ENCODE measurements at regions not wholly inside any gene's neighbourhood (a gene's known extent, or its start where the extent isn't known, plus 50 kb on each side); places are given as distances from the start of the nearest gene placed in this dataset.
"Not testable (repeated sequence)": the region's sequence is repeated elsewhere in the genome, so short reads cannot be mapped to it uniquely, and the experiment has no call there.

DNA sequence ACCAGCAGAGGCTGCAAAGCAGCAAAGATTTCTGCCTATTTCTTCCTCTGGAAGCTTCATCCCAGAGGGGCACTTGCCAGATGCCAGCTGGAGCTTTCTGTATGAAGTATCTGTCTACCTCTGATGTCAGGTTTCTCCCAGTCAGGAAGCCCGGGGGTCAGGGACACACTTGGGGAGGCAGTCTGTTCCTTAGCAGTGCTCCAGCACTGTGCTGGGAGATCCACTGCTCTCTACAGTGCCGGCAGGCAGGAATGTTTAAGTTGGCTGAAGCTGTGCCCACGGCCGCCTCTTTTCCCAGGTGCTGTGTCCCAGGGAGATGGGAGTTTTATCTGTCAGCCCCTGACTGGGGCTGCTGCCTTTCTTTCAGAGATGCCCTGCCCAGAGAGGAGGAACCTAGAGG is 631.1 kb upstream of the HTR1E start:
- ATAC-seq (ENCODE audit: low read depth in 2 of 2) (no peak), DNase-seq (no peak)
- peaks cover 1 to 26% (median 9%) of the 10 kb centered on the region in 7 donors for H3K9me3 Mint-ChIP-seq
- no peaks in the 10 kb centered on the region for H3K27me3 ChIP-seq (ENCODE audit: control insufficient read depth, insufficient read depth, low read length)
- no peaks in the 10 kb centered on the region for H3K36me3 Mint-ChIP-seq
- no peaks in the 10 kb centered on the region for H3K4me1 Mint-ChIP-seq
- H3K27ac Mint-ChIP-seq = no peak overlapping the region
- H3K27ac ChIP-seq (ENCODE audit: insufficient read depth, low read length, poor library complexity, severe bottlenecking) = no peak overlapping the region
- H3K9me3 ChIP-seq (ENCODE audit: control insufficient read depth in 2 of 2, low read length in 2 of 2) = no peaks in the 10 kb centered on the region
- H3K27me3 Mint-ChIP-seq = no peaks in the 10 kb centered on the region
- no peaks in the 10 kb centered on the region for H3K4me1 ChIP-seq (ENCODE audit: control insufficient read depth, insufficient read depth, low read length, poor library complexity, severe bottlenecking)
- no peaks in the 10 kb centered on the region for H3K36me3 ChIP-seq (ENCODE audit: control insufficient read depth, insufficient read depth, low read length)
- no peak overlapping the region for H3K4me3 Mint-ChIP-seq
- no peak overlapping the region for H3K4me3 ChIP-seq (ENCODE audit: low read depth, low read length)

DNA sequence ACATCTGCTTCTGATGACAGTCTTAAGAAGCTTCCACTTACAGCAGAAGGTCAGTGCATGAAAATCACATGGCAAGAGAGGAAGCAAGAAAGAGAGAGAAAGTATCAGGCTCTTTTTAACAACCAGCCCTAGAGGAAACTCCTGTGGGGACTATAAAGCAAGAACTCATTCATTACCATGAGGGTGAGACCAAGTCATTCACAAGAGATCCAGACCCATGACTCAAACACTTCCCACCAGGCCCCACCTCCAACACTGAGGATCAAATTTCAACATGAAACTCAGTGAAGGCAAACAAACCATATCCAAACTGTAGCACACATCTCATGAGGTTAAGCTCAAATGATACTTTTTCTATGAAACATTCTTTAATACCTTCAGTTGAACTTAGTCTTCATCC is 643.2 kb upstream of the SYNCRIP start:
- Histone ChIP-seq H3K4me3 (ENCODE audit: low read depth, low read length) (no peak overlapping the region), H3K36me3 (ENCODE audit: control insufficient read depth, insufficient read depth, low read length) (no peaks in the 10 kb centered on the region), H3K9me3 (ENCODE audit: control insufficient read depth in 2 of 2, low read length in 2 of 2) (no peaks in the 10 kb centered on the region), H3K27ac (ENCODE audit: insufficient read depth, low read length, poor library complexity, severe bottlenecking) (no peak overlapping the region), H3K4me1 (ENCODE audit: control insufficient read depth, insufficient read depth, low read length, poor library complexity, severe bottlenecking) (no peaks in the 10 kb centered on the region), H3K27me3 (ENCODE audit: control insufficient read depth, insufficient read depth, low read length) (no peaks in the 10 kb centered on the region)
- H3K27me3 Mint-ChIP-seq = no peaks in the 10 kb centered on the region
- H3K4me3 Mint-ChIP-seq = no peak overlapping the region
- no peak overlapping the region for H3K27ac Mint-ChIP-seq
- DNase-seq (no peak), ATAC-seq (ENCODE audit: low read depth in 2 of 2) (no peak)
- no peaks in the 10 kb centered on the region for H3K36me3 Mint-ChIP-seq
- H3K9me3 Mint-ChIP-seq = peaks cover 0 to 12% (median 5%) of the 10 kb centered on the region in 7 donors
- no peaks in the 10 kb centered on the region for H3K4me1 Mint-ChIP-seq

DNA sequence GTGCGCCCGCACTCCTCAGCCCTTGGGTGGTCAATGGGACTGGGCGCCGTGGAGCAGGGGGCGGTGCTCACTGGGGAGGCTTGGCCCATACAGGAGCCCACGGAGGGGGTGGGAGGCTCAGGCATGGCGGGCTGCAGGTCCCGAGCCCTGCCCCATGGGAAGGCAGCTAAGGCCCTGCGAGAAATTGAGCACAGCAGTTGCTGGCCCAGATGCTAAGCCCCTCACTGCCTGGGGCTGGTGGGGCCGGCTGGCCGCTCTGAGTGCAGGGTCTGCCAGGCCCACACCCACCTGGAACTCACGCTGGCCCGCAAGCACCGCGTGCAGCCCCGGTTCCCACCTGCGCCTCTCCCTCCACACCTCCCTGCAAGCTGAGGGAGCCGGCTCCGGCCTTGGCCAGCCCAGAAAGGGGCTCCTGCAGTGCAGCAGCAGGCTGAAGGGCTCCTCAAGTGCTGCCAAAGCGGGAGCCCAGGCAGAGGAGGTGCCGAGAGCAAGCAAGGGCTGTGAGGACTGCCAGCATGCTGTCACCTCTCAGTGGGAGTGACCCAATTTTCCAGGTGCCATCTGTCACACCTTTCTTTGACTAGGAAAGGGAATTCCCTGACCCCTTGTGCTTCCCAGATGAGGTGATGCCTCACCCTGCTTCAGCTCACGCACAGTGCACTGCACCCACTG is 642.3 kb upstream of the SYNCRIP start:
- peaks cover 0 to 12% (median 5%) of the 10 kb centered on the region in 7 donors for H3K9me3 Mint-ChIP-seq
- not testable (repeated sequence) for H3K36me3 ChIP-seq (ENCODE audit: control insufficient read depth, insufficient read depth, low read length); H3K4me1 Mint-ChIP-seq; H3K27me3 Mint-ChIP-seq; H3K27ac Mint-ChIP-seq; H3K27ac ChIP-seq (ENCODE audit: insufficient read depth, low read length, poor library complexity, severe bottlenecking); H3K4me3 ChIP-seq (ENCODE audit: low read depth, low read length); H3K27me3 ChIP-seq (ENCODE audit: control insufficient read depth, insufficient read depth, low read length); H3K4me1 ChIP-seq (ENCODE audit: control insufficient read depth, insufficient read depth, low read length, poor library complexity, severe bottlenecking); ATAC-seq (ENCODE audit: low read depth in 2 of 2); DNase-seq; H3K36me3 Mint-ChIP-seq; H3K9me3 ChIP-seq (ENCODE audit: control insufficient read depth in 2 of 2, low read length in 2 of 2); H3K4me3 Mint-ChIP-seq

DNA sequence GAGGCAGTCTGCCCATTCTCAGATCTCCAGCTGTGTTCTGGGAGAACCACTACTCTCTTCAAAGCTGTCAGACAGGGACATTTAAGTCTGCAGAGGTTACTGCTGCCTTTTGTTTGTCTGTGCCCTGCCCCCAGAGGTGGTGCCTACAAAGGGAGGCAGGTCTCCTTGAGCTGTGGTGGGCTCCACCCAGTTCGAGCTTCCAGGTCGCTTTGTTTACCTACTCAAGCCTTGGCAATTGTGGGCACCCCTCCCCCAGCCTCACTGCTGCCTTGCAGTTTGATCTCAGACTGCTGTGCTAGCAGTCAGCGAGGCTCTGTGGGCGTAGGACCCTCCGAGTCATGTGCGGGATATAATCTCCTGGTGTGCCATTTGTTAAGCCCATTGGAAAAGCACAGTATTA is 640.9 kb upstream of the SYNCRIP start:
- H3K27me3 Mint-ChIP-seq; H3K27ac ChIP-seq (ENCODE audit: insufficient read depth, low read length, poor library complexity, severe bottlenecking); H3K36me3 Mint-ChIP-seq; H3K4me3 ChIP-seq (ENCODE audit: low read depth, low read length); H3K4me1 Mint-ChIP-seq; DNase-seq; H3K36me3 ChIP-seq (ENCODE audit: control insufficient read depth, insufficient read depth, low read length); H3K27ac Mint-ChIP-seq; H3K9me3 ChIP-seq (ENCODE audit: control insufficient read depth in 2 of 2, low read length in 2 of 2); ATAC-seq (ENCODE audit: low read depth in 2 of 2); H3K27me3 ChIP-seq (ENCODE audit: control insufficient read depth, insufficient read depth, low read length); H3K4me1 ChIP-seq (ENCODE audit: control insufficient read depth, insufficient read depth, low read length, poor library complexity, severe bottlenecking); H3K4me3 Mint-ChIP-seq: not testable (repeated sequence)
- peaks cover 0 to 14% (median 6%) of the 10 kb centered on the region in 7 donors for H3K9me3 Mint-ChIP-seq

DNA sequence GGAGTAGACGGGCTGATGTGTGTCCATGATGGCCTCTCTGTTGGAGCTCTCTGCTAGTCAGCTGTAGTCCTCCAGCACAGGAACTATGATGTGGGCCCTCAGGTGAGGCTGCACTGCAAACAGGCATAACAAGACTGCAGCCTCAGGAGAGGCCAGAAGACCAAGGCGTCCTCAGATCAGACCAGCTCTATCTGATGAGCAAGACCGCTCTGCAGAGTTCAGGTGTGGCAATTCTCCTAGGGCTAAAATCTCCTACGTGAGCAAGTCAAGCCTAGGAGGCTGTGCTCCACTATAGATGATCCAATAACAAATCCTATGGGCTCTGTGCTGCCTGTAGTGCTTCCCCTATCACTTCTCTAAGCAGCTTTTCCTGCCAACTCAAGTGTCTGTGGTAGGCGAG is 633.4 kb upstream of the SYNCRIP start:
- no peaks in the 10 kb centered on the region for H3K4me1 ChIP-seq (ENCODE audit: control insufficient read depth, insufficient read depth, low read length, poor library complexity, severe bottlenecking)
- no peaks in the 10 kb centered on the region for H3K27me3 ChIP-seq (ENCODE audit: control insufficient read depth, insufficient read depth, low read length)
- no peaks in the 10 kb centered on the region for H3K36me3 ChIP-seq (ENCODE audit: control insufficient read depth, insufficient read depth, low read length)
- H3K27ac Mint-ChIP-seq = no peak overlapping the region
- H3K27me3 Mint-ChIP-seq = no peaks in the 10 kb centered on the region
- no peaks in the 10 kb centered on the region for H3K9me3 ChIP-seq (ENCODE audit: control insufficient read depth in 2 of 2, low read length in 2 of 2)
- no peak overlapping the region for H3K4me3 ChIP-seq (ENCODE audit: low read depth, low read length)
- H3K4me3 Mint-ChIP-seq = no peak overlapping the region
- peaks cover 1 to 11% (median 7%) of the 10 kb centered on the region in 7 donors for H3K9me3 Mint-ChIP-seq
- H3K4me1 Mint-ChIP-seq = no peaks in the 10 kb centered on the region
- H3K36me3 Mint-ChIP-seq = no peaks in the 10 kb centered on the region
- DNase-seq = no peak
- ATAC-seq (ENCODE audit: low read depth in 2 of 2) = no peak
- H3K27ac ChIP-seq (ENCODE audit: insufficient read depth, low read length, poor library complexity, severe bottlenecking) = no peak overlapping the region

DNA sequence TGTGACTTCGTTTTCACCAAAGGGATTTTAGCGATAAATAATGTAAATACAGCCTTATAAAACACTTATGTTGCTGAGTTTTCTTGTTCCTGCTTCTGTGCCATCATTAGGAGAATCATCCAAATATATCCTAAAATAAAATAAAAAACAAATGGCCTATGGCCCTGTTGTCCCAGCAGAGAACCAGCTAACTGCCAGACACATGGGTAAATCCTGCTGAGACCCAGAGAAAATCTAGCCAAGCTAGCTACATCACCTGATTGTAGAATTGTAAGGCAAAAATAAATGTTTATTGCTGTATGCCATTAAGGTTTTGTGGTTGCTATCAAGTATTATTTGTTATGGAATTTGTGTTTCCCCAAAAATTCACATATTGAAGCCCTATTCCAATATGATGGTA is 631.2 kb upstream of the SYNCRIP start:
- Mint-ChIP-seq H3K4me3 (no peak overlapping the region), H3K27me3 (no peaks in the 10 kb centered on the region), H3K4me1 (no peaks in the 10 kb centered on the region), H3K36me3 (no peaks in the 10 kb centered on the region), H3K27ac (no peak overlapping the region), H3K9me3 (peaks cover 1 to 12% (median 7%) of the 10 kb centered on the region in 7 donors)
- H3K9me3 ChIP-seq (ENCODE audit: control insufficient read depth in 2 of 2, low read length in 2 of 2) = no peaks in the 10 kb centered on the region
- no peaks in the 10 kb centered on the region for H3K36me3 ChIP-seq (ENCODE audit: control insufficient read depth, insufficient read depth, low read length)
- H3K4me3 ChIP-seq (ENCODE audit: low read depth, low read length) = no peak overlapping the region
- DNase-seq = no peak
- no peak for ATAC-seq (ENCODE audit: low read depth in 2 of 2)
- no peaks in the 10 kb centered on the region for H3K27me3 ChIP-seq (ENCODE audit: control insufficient read depth, insufficient read depth, low read length)
- H3K4me1 ChIP-seq (ENCODE audit: control insufficient read depth, insufficient read depth, low read length, poor library complexity, severe bottlenecking) = no peaks in the 10 kb centered on the region
- H3K27ac ChIP-seq (ENCODE audit: insufficient read depth, low read length, poor library complexity, severe bottlenecking) = no peak overlapping the region

DNA sequence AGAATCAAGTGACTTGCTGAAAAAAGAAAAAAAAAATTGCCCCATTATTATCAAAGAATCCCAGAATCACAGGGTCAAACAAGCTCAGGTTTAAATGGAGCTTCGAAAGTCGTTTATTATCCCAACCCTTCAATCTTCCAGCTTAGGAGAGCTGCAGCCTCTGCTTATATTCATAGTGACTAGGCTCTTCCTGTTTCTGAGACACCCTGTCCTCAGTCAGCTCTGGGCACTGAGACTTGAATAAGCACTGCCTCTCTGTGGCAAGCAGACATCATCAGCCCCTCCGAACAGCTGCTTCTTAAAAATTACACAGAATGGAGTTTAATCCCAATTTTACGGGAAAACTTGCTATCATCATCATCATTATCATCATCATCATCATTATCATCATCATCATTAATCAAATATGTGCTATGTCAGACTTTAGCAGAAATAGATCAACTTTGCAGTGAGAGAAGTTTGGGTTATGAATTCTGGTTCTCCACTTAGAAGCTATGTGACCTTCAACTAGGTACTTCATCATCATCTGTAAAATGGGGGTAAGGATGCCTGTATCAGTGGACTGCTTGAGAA is 614.0 kb upstream of the SYNCRIP start:
- no peaks in the 10 kb centered on the region for H3K4me1 ChIP-seq (ENCODE audit: control insufficient read depth, insufficient read depth, low read length, poor library complexity, severe bottlenecking)
- DNase-seq = no peak
- H3K36me3 ChIP-seq (ENCODE audit: control insufficient read depth, insufficient read depth, low read length) = no peaks in the 10 kb centered on the region
- ATAC-seq (ENCODE audit: low read depth in 2 of 2) = no peak
- no peaks in the 10 kb centered on the region for H3K27me3 Mint-ChIP-seq
- no peaks in the 10 kb centered on the region for H3K9me3 ChIP-seq (ENCODE audit: control insufficient read depth in 2 of 2, low read length in 2 of 2)
- no peak overlapping the region for H3K4me3 ChIP-seq (ENCODE audit: low read depth, low read length)
- no peaks in the 10 kb centered on the region for H3K27me3 ChIP-seq (ENCODE audit: control insufficient read depth, insufficient read depth, low read length)
- H3K27ac ChIP-seq (ENCODE audit: insufficient read depth, low read length, poor library complexity, severe bottlenecking) = no peak overlapping the region
- H3K36me3 Mint-ChIP-seq = no peaks in the 10 kb centered on the region
- peak overlapping the region in 1 of 4 donors; percentile 91 for H3K4me3 Mint-ChIP-seq
- H3K9me3 Mint-ChIP-seq = peaks cover 0 to 12% (median 3%) of the 10 kb centered on the region in 7 donors
- no peak overlapping the region for H3K27ac Mint-ChIP-seq
- H3K4me1 Mint-ChIP-seq = no peaks in the 10 kb centered on the region

DNA sequence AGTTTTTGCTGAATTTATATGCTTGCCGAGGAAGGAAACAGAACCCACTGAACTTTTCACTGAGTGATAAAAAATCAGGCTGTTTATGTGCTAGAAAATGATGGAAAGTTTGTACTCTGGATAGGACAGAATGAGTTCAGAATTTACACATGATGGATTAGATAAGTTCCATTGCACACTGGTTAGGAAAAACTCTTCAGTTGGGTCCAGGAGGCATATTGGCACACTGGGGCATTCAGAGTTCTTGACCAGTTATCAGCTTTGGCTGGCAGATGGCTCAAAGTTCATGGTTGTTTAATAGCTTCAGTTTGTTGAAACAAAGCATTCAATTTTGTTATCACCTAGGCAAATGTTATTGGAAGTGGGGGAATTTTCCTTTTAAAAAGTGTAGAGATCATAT is 613.3 kb upstream of the SYNCRIP start:
- ATAC-seq (ENCODE audit: low read depth in 2 of 2) (no peak), DNase-seq (no peak)
- Mint-ChIP-seq H3K4me1 (no peaks in the 10 kb centered on the region), H3K36me3 (no peaks in the 10 kb centered on the region), H3K9me3 (peaks cover 3 to 14% (median 4%) of the 10 kb centered on the region in 7 donors), H3K27ac (no peak overlapping the region), H3K27me3 (no peaks in the 10 kb centered on the region), H3K4me3 (no peak overlapping the region)
- H3K4me3 ChIP-seq (ENCODE audit: low read depth, low read length) = no peak overlapping the region
- no peaks in the 10 kb centered on the region for H3K9me3 ChIP-seq (ENCODE audit: control insufficient read depth in 2 of 2, low read length in 2 of 2)
- no peak overlapping the region for H3K27ac ChIP-seq (ENCODE audit: insufficient read depth, low read length, poor library complexity, severe bottlenecking)
- H3K27me3 ChIP-seq (ENCODE audit: control insufficient read depth, insufficient read depth, low read length) = no peaks in the 10 kb centered on the region
- no peaks in the 10 kb centered on the region for H3K4me1 ChIP-seq (ENCODE audit: control insufficient read depth, insufficient read depth, low read length, poor library complexity, severe bottlenecking)
- H3K36me3 ChIP-seq (ENCODE audit: control insufficient read depth, insufficient read depth, low read length) = no peaks in the 10 kb centered on the region

All from CD4-positive, CD25-positive, alpha-beta regulatory T cell (primary cell).